Cerebellar nuclear complex (tissue), 1 donor: ENCODE measurements at regions not wholly inside any gene's neighbourhood (a gene's known extent, or its start where the extent isn't known, plus 50 kb on each side); places are given as distances from the start of the nearest gene placed in this dataset.
"Not testable (repeated sequence)": the region's sequence is repeated elsewhere in the genome, so short reads cannot be mapped to it uniquely, and the experiment has no call there.

ENCODE experiments used
- DNase-seq, 2 experiments: peaks; one replicate each; lab custom pipeline; 2025; lab: John Stamatoyannopoulos, UW

- DNase-seq, result no peak
Observed at GRCh38 chr10:131833446-131834080, 67.2 kb upstream of the PPP2R2D start.

DNA sequence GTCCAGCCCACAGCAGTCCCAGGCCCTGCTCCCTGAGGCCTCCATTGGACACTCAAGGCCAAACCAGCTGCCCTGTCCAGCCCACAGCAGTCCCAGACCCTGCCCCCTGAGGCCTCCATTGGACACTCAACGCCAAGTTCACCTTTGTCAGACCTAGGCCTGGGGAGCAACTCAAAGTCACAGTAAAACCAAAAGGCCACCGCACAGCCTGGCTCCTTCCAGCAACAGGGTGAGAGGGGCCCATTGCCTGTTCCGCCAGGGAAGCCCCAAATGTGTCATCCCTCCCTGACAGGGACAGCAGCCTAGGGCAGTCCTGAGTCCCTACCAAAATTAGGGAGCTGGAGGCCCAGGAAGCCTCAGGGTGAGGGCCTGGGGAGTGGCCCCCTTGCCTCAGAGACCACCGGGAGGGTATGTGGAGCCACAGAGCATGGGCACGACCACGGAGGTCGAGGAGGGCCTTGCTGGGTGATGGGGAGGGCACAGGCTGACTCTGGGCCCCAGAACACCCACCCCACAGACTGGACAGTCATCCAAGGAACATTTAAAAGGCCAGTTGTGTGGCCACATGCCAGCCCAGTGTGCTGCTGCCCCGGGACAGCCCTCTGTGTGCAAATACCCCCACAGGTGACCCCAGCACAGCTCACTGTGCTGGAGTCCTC is 66.5 kb upstream of the PPP2R2D start:
- no peak for DNase-seq

- DNase-seq, result no peak
Observed at GRCh38 chr10:131838966-131839742, 61.7 kb upstream of the PPP2R2D start.

DNA sequence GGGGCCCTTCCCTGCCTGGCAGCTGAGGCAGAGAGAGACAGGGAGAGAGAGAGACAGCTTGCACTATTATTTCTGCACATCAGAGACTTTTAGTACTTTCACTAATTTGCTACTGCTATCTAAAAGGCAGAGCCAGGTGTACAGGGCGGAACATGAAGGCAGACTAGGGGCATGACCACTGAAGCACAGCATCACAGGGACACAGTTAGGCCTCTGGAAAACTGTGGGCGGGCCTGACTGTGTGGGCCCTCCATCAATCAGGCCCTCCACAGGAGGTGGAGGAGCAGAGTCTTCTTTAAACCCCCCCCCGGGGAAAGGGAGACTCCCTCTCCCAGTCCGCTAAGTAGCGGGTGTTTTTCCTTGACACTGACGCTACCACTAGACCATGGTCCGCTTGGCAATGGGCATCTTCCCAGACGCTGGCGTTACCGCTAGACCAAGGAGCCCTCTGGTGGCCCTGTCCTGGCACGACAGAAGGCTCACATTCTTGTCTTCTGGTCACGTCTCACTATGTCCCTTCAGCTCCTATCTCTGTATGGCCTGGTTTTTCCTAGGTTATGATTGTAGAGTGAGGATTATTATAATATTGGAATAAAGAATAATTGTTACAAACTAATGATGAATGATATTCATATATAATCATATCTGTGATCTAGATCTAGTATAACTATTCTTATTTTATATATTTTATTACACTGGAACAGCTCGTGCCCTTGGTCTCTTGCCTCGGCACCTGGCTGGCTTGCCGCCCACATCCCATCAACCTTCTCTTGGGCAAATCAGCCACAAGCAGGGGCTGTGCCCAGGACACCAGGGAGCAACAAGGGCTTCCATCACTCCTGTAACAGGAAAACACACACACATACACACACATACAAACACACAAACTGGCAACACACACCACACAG is 60.7 kb upstream of the PPP2R2D start:
- DNase-seq, result not testable (repeated sequence)

- DNase-seq, result no peak
Observed at GRCh38 chr10:131840788-131841118, 60.1 kb upstream of the PPP2R2D start.

- DNase-seq, result no peak
Observed at GRCh38 chr10:131841131-131841660, 59.6 kb upstream of the PPP2R2D start.

DNA sequence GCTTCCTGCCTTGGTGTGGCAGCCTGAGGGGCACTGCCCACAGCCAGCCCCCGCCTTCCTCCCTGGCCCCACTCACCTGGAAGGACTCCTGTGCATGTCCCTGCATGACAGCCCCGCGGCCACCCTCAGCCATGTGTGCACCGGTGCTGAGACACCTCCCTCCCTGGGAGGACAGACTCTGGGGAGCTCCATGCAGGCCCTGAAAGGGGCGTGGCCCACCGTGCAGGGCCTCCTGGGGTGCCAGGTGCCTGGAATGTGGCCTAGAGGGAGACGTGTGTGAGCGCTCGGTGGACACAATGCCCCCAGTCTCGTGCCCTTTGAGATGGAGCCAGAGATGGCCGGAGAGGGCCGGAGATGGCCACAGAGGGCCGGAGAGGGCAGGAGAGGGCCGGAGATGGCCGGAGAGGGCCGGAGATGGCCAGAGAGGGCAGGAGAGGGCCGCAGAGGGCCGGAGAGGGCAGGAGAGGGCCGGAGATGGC is 59.1 kb upstream of the PPP2R2D start:
- no peak for DNase-seq

- DNase-seq, result no peak
Observed at GRCh38 chr10:131842351-131843088, 58.3 kb upstream of the PPP2R2D start.

- DNase-seq, result no peak
Observed at GRCh38 chr10:131843089-131843595, 57.7 kb upstream of the PPP2R2D start.

- no peak for DNase-seq
Observed at GRCh38 chr10:131843881-131844284, 56.9 kb upstream of the PPP2R2D start.

GRCh38 chr10:131844529-131845084 is 56.2 kb upstream of the PPP2R2D start:
- no peak for DNase-seq

DNA sequence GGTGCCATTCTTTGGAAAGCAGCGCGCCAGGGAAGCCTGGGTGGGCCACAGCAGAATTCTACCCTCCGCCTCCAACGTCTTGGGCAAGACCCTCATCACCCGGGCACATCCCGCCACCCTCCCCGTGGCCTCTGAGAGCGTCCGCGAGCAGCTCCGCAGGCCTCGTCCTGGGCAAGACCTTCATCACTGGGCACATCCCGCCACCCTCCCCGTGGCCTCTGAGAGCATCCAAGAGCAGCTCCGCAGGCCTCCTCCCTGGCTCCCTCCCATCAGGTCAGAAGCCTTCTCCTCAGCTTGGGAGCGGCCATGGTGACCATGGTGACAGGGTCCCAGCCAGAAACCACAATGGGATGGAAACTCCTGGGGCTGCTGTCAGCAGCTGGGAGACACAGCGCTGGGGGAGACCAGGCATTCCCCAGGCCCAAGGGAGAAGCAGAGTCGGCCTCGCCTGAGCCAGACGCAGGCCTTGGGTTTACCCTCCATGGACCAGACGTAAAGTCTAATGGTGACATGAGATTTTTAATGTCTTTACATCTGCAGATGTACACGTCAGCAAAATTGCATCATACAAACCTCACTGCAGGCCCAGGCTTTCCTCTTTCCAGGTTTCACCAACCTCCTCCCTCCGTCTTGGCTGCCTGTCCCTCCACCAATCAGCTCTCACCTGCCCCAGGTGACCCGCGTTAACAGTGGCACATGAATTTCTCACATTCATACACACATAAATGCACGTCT is 55.1 kb upstream of the PPP2R2D start:
- no peak for DNase-seq

- no peak for DNase-seq
Observed at GRCh38 chr10:131846240-131847101, 54.3 kb upstream of the PPP2R2D start.

DNA sequence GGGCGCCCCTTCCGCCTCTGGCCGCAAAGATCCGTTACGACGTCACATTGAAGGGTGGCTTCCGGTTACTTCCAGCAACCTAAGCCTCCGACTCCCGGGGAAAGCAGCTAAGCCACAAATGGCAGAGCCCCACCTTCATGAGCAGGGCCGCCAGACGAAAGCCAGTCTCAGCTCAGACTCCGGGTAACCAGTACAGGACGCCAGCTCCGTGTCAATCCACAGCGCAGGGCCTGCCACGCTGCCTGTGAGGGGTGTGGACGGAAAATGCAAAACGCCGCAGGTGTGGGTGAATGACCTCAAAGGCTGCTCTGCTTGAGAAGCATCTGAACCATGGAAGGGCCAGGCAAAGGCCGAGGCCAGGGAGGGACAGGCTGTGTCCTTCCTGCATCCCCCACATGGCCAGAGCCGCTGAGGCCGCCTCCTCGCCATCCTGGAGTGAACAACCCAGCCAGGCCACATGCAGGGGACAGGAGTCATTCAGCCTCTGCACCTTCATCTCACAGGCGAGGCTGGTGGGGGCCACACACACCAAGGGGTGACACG is 53.5 kb upstream of the PPP2R2D start:
- no peak for DNase-seq

DNA sequence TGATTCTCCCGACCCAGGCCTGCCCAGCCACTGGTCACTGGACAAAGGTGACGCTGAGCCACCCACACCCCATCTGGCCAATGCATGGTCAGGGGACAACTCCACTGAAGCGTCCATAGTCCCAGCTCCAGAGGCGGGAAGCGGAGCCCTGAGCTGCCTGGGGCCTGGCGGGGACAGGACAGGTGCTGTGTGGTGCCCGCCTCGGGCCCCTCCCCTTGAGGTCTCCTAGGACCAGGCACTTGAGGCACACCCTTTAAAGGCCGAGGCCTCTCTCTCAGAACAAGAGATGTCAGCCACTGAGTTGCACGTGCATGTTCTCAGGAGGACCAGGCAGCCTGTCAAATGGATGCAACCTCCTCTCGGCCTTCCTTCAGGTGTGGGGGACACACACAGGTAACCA is 52.5 kb upstream of the PPP2R2D start:
- no peak for DNase-seq

GRCh38 chr10:131848741-131849590 is 51.8 kb upstream of the PPP2R2D start:
- no peak for DNase-seq

- no peak for DNase-seq
Observed at GRCh38 chr10:131849591-131850382, 51.0 kb upstream of the PPP2R2D start.
